Lung microvascular endothelial cell (primary cell): ENCODE measurements at regions not wholly inside any gene's neighbourhood (a gene's known extent, or its start where the extent isn't known, plus 50 kb on each side); places are given as distances from the start of the nearest gene placed in this dataset.
A peak's percentile ranks its signal among the peaks of the same experiment; 100 is the strongest.

ENCODE experiments used
- DNase-seq, 2 donors: peaks; one replicate each; pipeline versions ENCODE4 v3.0.0 to v3.0.0-alpha.2; 2010; ENCODE audit warnings: low read depth in 2 of 2

DNA sequence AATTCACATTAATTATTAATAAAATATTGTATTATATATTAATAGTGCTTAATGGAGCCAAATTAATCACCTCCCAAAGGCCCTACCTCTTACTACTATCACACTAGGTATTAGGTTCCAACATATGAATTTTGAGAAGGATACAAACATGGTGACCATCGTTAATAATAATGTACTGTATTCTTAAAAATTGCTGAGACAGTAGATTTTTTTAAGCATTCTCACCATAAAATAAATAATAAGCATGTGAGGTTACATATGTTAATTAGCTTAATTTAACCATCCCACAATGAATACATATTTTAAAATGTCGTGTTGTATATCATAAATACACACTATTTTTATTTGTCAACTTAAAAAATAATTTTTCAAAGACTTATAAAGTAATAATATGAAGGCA lies 299.2 kb upstream of the NR5A2 start:
- DNase-seq, result no peak

DNA sequence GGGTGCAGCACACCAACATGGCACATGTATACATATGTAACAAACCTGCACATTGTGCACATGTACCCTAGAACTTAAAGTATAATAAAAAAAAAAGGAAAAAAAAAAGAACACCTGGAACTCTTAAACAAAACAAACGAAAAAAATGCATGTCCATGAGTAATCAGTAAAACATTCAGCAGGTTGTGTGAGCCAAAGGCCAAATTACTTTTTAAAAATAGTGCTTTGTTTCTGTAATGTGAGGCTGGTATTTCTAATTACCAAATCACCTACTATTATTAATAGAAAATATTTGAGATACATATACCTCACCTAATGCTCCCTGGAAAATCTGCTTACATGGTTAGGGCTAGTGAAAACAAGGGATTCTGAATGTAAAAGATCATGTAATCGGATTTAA lies 294.4 kb upstream of the NR5A2 start:
- peak; percentile 26 to 44 for DNase-seq

DNA sequence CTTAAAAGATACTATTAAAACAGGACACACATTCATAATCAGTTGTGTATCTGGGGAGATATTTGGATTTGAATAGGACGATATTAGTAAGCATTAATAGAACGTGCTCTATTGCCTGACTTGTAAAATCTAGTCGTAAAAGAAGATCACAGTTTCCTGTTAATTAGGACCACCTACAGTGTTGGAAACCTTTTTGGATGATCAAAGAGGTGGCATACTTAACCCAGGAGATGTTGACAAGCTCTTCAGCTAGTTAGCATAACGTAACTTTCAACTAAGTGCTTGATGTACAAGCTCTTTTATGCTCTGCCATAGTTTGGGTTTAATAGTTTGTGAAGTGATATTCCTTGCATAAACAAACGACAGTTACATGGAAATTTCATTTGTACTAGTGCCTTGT lies 293.3 kb upstream of the NR5A2 start:
- no peak for DNase-seq

DNA sequence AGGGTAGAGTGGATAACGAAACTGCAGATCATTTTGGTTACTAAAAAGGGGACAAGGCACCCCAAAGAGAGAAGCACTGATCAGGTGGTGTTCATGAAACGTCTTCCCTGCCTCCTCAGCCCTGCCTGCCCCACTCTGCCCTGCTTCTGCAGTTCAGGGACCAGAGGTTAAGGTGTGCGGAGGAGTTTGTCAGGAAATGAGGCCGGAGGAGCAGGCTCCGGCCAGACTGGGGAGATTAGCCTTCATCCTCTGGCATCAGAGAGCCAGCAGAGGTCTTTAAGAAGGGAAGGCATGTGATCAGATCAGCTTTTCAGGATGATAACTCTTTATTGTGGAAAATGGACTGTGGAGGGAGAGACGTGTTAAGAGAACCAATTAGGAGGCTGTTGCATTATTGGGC lies 291.9 kb upstream of the NR5A2 start:
- no peak for DNase-seq

DNA sequence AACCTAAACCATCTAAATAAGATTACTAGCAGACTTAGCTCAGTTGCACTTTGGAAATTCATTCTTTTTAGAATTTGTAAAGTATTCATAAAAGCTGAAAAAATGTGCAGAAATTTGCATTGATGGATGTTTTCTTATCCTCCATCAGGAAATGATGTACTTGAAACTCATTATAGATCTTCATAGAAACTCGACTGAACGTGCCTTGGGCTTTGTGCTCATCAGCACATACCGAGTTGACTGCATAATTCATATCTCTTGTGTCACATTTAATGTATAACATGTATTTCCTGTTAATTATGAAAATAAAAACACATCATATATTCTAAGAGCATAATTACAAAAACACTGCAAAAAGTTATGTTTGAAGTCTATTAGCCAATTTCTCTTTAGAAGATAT lies 290.9 kb upstream of the NR5A2 start:
- DNase-seq, result no peak

DNA sequence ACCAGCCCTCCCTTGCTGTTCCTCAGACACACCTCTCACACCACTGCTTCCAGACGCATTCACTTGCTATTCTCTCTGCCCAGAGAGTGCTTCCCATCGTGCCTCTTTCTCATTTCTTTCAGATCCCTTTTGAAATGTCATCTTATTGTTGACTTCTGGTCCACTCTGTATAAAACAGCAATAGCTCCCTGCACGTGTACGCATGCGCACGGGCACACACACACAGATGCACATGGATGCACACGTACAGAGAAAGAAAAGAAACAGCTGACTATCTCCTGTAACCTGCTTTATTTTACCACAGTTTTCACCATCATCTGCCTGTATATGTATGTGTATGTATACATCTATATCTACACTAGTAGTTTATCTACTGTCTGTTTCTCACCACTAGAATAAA lies 285.9 kb upstream of the NR5A2 start:
- no peak for DNase-seq

DNA sequence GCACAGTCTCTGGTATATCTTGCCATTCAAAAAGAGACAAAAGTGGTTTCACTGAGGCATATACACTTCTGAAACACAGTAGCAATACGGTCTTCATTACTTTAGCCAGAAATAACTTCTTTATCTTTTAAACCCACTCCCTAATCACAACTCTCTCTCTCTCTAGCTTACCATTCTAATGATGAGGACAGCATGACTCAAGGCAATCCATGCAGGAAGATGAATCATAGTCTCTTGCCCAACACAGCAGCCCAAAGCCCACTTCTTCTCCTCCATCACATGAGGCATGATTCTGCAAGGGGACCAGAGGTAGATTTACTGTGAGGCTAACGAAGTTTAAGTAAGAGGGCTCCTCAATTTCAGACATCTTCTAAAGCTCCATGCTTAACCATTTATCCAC lies 285.0 kb upstream of the NR5A2 start:
- DNase-seq, result peak; percentile 29 to 92

DNA sequence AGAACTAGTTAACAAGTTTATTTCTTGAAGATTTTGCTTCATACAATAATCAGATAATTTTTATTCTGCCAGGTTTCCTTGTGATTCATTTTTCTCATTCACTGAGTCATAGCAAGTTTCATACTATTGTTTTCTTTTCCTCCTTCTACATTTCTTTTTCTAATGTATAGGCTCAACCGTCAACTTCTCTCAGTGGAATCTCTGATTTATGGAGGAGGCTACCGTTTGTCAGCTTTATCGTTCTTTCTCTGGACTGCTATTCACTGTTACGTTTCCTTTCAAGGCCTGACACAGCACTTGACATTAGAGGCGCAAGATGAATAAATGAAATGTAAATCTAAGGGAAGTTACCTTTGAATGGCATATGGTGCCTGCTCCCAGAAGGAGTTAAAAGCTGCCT lies 284.3 kb upstream of the NR5A2 start:
- DNase-seq, result peak in 1 of 2 donors; percentile 35

DNA sequence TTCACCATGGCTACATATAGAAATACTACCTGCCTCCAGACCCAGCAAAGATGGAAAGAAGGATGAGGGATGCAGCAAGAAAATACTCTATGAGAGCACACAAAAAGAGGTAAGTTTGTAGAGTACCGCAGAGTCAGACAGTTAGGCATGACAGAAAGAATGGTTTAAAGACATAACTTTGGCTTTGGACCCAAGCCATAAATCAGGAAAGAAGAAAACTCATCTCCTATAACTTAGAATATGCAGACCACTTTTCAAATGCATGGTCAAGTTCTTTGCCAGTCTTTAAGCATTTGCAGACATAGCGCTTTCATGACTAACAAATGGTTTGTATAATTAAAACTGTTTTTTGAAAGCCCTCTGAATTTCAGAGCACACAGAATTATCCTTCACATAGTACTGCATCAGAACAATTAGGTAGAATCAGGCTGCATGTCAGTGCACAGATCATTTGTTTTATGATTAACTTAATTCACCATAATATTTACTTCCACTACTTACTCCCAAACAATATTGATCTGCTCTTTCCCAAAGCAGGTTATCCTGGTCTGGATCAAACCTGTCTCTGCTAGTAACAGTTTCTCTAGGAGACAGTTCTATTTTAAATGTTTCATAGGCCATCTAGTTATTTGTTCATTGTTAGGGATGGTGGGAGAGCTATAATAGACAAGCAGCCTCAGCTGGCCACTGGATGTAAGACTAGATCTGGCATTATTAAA lies 280.7 kb upstream of the NR5A2 start:
- DNase-seq, result no peak

DNA sequence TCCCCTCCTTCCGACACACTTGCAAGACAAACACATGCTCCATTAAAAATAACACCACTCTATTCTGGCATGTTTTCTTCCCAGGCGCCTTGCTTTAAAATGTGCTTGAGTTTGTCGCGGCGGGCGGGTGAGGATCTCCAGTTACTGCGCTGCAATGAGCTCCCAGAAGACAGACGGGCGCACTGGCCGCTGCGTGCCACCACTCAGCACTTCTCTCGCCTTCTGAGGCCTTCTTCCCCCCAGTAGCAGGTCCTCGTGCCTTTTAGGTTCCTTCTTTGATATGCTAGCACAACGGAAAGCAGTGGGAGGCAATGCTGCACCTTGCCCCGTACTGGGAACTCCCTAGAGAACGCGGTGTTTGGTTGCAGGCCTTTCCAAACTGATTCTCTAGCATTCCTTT lies 279.5 kb upstream of the NR5A2 start:
- DNase-seq, result no peak

DNA sequence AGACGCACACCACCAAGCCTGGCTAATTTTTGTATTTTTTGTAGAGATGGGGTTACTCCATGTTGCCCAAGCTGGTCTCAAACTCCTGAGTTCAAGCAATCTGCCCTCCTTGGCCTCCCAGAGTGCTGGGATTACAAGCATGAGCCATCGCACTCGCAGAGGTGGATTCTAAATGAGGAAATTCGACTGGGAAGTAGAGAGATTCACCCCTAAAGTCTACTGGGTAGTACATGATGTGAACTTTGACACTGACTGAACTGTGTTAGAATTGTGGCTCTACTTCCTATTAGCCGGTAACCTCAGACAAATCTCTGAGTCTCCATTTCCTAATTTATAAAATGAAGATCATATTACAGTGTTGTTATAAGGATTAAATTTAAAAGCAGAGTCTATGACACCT lies 276.0 kb upstream of the NR5A2 start:
- DNase-seq, result no peak

DNA sequence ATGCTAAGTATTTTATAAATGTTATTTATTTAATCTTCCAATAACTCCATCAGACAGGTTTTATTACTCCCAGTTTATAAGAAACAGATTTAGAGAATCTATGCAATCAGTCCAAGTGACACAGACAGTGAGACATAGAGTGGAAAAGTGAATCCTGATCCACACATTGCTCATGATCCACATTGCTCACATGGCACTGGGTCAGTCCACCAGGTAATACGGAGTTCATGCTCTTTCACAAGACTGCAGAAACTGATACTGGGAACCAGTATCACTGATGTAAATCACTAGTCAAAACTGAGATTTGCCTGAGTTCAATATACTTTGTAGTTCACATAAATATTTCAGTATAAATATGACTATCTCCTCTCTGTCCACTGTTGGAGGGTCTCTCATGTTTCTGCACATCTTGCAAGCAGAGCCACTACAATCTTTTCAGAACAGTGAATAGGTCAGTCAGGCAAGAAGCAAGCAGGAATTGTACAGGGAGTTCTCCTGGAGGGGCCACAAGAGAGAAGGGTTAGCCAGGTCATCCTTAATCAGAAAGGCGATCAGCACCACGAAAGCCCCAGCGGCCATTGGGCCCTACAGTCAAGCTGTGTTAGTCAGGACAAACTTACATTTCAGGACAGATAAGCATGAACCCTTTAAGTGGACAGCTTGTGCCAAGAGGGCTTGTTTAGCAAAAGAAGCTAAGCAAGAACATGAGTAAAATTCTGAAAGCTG lies 275.4 kb upstream of the NR5A2 start:
- DNase-seq, result no peak

DNA sequence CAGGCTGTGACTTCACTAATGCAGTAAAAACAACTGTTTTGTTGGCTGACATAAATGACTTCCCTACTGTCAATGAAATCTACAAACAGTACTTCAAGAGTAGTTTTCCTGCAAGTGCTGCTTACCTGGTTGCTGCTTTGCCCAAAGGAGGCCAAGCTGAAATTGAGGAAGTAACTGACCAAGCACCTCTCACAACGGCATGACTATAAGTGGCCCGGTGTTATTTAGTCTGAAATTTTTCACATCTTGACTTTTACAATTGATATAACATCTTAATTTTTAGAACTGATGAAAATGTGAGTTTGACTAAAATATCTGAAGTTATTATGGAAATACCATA lies 274.9 kb upstream of the NR5A2 start:
- DNase-seq, result no peak

DNA sequence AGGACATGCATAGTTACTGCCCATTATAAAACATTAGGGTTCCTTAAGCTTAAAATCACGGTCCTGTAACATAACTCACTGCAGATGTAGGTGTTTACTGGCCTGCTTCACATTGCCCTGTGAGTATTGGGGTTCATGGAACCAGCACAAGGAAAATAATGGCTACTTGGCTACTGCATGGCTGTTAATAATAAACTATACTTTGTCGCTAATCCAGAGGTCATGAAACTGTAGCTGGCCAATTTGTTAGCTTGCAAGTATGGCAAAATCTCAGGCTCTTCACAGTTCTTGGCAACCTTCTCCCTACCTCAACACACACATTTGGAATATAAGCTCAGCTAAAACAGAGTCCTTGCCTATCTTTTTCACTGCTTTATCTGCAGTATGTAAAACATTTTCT lies 274.0 kb upstream of the NR5A2 start:
- no peak for DNase-seq

DNA sequence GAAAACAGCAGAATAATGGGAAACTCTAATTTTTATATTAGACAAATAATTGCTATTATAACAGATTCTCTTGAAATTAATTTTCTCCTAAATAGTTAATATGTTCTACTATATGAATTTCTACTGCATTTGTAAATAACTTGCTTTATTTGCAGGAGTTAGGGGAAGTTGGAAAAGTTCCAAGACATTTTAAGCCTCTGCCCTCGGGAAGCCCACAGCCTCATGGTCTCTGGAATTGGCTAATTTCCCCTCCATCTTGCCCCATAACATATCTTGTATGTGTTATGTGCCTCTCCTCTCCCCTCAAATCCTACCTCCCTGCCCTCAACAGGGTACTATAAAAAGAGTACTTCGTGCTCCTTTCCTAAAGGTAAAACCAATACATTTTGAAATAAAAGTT lies 271.4 kb upstream of the NR5A2 start:
- DNase-seq, result peak in 1 of 2 donors; percentile 6

DNA sequence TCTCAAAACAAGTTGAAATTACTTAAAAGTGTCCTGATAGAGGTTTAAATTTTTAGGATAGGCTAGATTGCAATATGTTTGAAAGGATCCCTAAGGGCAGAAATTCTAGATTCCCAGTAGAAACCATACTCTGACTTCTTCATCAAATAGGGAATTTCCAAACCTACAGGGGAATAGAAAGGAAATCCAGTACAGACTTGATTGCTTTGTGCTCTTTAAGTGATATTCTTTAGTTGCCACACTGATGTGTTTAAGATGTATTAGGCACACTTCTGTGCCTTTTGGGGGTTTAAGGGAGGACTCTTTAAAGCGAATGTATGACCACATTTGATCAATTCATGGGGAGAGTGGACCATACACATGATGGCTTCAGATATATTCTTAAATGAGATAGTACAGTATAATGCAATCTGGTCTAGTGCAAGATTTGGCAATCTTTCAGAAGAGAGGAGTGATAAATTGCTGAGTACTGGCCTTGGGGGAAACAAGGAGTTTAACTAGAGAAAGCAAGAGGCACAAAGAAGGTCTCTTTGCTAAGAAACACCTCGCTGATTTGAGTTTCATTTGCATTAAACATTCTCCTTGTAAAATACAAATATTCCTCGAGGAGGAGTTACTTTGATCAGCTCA lies 268.8 kb upstream of the NR5A2 start:
- peak in 1 of 2 donors; percentile 20 for DNase-seq

DNA sequence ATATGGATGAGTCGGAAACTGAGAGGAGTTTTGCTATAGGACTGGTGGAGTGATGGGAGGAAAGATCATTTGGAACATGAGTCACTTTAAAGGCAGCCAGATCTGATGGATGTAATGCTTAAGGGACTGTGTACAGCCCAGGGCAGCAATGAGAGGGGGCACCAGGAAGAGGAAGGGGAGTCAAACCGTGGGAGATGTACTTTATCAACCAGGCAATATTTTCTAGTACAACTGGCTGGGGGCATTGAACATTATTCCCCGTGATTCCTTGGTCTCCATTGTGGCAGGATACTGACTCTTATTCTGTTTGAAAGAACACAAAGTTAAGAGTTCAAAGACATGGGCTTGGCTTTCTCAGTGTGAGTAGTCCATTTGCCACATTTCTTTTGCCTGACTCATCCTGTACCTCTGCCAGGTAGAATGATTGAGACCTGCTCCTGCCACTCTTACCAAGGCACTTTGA lies 268.2 kb upstream of the NR5A2 start:
- DNase-seq, result peak in 1 of 2 donors; percentile 30

DNA sequence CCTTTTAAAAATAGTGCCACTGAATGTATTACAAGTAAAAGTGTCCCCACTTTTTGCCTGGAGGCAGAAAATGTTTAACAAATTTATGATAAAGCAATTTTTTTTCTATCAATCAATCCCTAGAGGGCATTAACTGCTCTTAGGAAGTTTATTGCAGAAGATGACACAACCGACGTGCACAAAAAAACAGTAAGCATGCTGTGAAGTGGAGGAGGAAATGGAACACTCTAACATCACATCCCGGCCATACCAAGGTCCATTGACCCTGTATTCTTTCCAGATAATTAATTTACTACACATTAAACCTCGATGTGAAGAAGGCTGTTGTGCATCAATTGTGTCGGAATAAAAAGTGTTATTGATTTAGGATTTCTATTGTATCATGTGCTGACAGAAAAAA lies 264.9 kb upstream of the NR5A2 start:
- DNase-seq, result peak; percentile 12 to 14

DNA sequence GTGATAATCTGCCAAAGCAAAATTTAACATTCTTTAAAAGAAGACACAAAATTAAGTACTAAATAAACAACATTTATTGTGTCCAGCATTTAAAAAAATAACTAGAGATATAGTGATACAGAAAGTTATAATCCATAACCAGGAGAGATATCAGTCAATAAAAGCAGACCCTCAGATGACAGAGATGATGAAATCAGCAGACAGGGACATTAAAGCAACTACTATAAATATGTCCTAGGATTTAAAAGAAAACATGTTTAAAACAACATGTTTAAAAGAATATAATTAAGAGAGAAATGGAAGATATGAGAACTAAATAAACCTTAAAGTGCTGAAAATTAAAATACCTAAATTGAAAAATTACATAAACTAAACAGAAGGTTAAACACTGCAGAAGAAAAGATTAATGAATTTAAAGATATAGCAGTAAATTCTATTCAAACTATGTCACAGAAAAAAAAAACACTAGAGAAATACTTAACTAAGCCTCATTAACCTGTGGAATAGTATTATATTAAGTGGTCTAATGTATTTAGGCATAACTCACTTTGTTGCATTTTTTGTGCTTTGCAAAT lies 261.2 kb upstream of the NR5A2 start:
- no peak for DNase-seq

DNA sequence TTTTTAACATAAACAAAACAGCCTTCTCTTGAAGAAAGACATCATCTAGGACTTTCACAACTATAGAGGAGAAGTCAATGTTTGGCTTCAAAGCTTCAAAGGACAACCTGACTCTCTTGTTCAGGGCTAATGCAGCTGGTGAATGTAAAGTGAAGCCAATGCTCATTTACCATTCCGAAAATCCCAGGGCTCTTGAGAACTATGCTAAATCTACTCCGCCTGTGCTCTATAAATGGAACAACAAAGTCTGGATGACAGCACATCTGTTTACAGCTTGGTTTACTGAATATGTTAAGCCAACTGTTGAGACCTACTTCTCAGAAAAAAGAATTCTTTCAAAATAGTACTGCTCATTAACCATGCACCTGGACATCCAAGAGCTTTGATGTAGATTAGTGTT lies 259.8 kb upstream of the NR5A2 start:
- no peak for DNase-seq

DNA sequence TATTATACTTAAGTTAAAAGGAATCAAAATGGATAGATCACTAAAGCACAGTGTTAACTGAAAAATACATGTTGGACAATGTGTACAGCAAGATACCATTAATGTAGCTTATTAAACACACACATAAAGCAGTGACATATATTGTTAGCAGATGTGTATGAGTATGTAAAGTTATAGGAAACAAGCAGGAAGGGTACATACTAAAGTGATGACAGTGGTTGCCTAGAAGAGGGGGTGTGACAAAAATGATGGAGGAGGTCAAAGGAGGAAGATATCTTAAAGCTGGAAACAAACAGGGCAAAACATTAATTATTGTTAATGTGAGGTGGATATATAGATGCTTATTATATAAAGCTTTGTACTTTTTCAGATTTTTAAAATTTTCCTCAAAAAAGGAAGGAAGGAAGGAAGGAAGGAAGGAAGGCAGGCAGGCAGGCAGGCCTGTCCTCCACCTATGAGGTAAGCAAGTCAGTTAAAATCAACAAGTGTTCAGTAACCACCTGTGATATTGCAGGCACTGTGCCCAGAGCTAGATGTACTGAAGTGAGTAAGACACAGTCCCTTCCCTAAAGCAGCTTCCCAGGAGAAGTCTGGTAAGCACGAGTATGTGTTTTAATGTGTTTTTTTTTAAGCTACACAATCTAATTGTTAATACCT lies 252.9 kb upstream of the NR5A2 start:
- peak; percentile 39 to 79 for DNase-seq
